Cardiac muscle cell (in vitro differentiated cells and primary cell): ENCODE measurements at regions not wholly inside any gene's neighbourhood (a gene's known extent, or its start where the extent isn't known, plus 50 kb on each side); places are given as distances from the start of the nearest gene placed in this dataset.

ENCODE experiments used
- DNase-seq, 2 donors: peaks; one replicate each; pipeline versions ENCODE4 v3.0.0 to v3.0.0-alpha.2; 2010 to 2017; ENCODE audit warnings: low read depth in 1 of 2, low spot score in 1 of 2
- H3K27ac ChIP-seq: fragments of 200-600 bp; sonication (generic); 2 replicates; pipeline ENCODE4 v1.5.1; 2016
- H3K27me3 ChIP-seq: fragments of 200-600 bp; sonication (generic); 2 replicates; pipeline ENCODE4 v1.6.0; 2016; ENCODE audit warnings: control low read depth
- H3K36me3 ChIP-seq: fragments of 200-600 bp; sonication (generic); 2 replicates; pipeline ENCODE4 v1.5.1; 2016; ENCODE audit warnings: control low read depth
- H3K4me1 ChIP-seq: fragments of 200-600 bp; sonication (generic); 2 replicates; pipeline ENCODE4 v1.8.1; 2017; ENCODE audit warnings: low read depth, mild to moderate bottlenecking, mixed run types
- H3K4me3 ChIP-seq: fragments of 200-600 bp; sonication (generic); 2 replicates; pipeline ENCODE4 v1.5.1; 2016; ENCODE audit warnings: mild to moderate bottlenecking
- H3K9me3 ChIP-seq: fragments of 200-600 bp; sonication (generic); 2 replicates; pipeline ENCODE4 v1.5.1; 2017; ENCODE audit warnings: low read depth, mild to moderate bottlenecking, control low read depth
- TF ChIP-seq, protein P1 (sequence below): IDR thresholded peaks from 2 replicates; pipeline ENCODE4 v1.5.1; 2012; ENCODE audit warnings: low read depth, mild to moderate bottlenecking, low read length

DNA sequence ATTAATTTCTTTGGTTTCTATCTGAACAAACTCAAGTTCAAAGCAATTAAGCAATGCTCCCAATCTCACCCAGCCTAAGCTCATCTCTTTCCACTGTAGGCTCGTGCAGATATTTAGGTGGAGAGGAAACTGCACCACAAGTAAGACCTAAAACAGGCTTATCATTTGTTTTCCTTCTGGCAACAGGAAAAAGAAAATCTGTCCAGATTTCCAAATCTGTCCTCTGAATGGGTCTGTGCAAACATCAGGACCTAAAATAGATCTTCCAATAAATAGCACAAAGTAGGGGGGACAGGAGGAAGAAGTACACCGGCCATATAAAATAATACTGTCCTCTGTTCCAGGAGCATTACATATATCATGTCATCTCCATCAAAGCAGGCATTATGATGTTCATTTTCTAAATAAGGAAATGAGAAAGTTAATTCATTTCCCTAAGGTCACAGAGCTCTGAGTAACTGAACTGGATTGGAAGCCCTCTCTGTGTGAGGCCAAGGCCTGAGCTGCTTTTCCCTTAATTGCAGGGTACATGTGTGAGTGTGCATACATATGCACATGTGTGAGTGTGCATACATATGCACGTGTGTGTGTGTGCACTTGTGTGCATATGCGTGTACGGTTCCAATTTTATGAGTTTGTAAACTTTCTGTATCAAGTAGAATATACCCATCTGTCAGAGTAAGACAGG, 92.8 kb upstream of the PARD3 start:
- H3K4me1 ChIP-seq = no peaks in the 10 kb centered on the region
- no peak for DNase-seq
- H3K9me3 ChIP-seq = no peaks in the 10 kb centered on the region
- H3K4me3 ChIP-seq = no peak overlapping the region
- TF ChIP-seq, protein P1, sequence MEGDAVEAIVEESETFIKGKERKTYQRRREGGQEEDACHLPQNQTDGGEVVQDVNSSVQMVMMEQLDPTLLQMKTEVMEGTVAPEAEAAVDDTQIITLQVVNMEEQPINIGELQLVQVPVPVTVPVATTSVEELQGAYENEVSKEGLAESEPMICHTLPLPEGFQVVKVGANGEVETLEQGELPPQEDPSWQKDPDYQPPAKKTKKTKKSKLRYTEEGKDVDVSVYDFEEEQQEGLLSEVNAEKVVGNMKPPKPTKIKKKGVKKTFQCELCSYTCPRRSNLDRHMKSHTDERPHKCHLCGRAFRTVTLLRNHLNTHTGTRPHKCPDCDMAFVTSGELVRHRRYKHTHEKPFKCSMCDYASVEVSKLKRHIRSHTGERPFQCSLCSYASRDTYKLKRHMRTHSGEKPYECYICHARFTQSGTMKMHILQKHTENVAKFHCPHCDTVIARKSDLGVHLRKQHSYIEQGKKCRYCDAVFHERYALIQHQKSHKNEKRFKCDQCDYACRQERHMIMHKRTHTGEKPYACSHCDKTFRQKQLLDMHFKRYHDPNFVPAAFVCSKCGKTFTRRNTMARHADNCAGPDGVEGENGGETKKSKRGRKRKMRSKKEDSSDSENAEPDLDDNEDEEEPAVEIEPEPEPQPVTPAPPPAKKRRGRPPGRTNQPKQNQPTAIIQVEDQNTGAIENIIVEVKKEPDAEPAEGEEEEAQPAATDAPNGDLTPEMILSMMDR = no peak
- H3K36me3 ChIP-seq = no peaks in the 10 kb centered on the region
- H3K27ac ChIP-seq = no peak overlapping the region
- H3K27me3 ChIP-seq = no peaks in the 10 kb centered on the region

DNA sequence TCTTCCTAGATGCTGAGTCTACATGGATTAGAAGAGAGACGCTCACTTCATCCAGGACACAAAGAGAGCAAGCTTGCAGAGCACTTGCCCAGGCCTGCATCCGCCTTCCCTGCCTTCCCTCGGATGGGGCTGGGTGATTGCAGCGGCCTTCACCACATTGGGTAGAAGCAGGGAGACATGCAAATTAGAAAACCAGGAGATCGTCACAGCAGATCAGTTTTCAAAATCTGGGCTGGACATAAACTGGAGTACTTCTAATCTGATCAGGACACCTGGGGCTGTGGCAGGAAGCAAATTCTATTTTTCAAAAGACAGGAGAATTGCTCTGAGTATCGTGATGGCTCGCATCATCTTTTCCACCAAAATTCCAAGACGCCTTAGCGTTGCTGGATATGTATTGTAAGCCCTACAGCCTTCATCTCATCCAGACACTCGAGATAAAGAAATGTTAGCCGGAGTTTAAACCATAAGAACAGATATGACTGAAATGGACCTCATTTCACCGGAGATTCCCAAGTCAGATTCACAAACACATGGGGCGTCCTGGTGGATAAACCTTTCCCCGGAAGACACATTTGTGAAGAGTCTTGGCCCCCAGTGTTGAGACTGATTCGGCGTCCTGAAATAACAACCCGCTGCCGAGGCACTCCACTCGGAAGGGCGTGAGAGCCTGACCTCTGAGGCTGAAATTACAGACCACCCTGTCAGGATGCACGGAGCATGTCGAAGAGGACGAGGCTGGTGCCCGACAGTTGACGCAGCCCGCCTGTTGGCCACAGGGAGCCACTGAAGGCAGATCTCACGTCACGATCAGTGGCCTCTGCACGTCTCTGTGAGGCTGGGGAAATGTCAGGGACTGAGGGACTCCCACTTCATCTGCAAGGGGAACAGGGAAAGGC, 91.2 kb upstream of the PARD3 start:
- TF ChIP-seq, protein P1 = no peak
- no peak overlapping the region for H3K27ac ChIP-seq

DNA sequence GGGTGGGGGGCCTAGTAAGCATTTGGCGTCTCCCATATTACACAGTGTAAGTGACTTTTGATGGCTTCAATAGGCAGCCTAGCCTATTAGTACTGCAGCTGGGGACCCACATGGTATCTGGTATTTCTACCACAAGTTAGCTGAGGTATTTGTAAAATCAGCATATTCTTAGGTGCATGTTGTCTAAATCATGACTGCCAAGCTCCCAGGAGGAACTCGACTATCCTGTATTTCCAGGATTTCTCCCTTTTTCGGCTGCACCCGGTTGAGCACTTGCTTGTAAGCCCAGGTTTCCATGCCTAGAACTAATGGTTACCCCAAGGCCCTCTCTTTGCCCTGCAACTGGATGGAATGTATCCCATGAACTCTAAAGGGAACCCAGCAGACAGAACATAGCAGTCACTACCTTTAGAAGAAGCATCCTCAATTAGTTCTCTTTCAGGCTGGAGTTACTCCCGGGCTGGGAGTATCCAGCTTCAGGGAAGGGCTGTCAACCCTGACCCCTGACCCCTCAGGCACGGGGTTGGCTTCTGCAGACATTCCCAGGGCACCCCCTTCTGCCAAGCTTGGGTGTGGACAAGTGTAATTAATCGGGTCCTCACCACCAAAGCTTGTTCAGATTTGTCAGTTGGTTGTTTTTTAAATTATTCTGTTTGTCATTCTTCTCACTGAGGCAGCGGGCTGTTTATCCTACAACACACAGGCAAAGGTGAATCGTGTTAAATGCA, 90.3 kb upstream of the PARD3 start:
- Histone ChIP-seq H3K4me1 (no peaks in the 10 kb centered on the region), H3K4me3 (no peak overlapping the region), H3K27me3 (no peaks in the 10 kb centered on the region), H3K27ac (no peak overlapping the region), H3K36me3 (no peaks in the 10 kb centered on the region), H3K9me3 (no peaks in the 10 kb centered on the region)
- TF ChIP-seq, protein P1 = no peak
- no peak for DNase-seq

More for the DNA sequence above, 91.2 kb upstream of the PARD3 start:
- Histone ChIP-seq H3K36me3 (no peaks in the 10 kb centered on the region), H3K4me3 (no peak overlapping the region), H3K9me3 (no peaks in the 10 kb centered on the region), H3K27me3 (no peaks in the 10 kb centered on the region), H3K4me1 (no peaks in the 10 kb centered on the region)
- peak; percentile 22 to 42 for DNase-seq

DNA sequence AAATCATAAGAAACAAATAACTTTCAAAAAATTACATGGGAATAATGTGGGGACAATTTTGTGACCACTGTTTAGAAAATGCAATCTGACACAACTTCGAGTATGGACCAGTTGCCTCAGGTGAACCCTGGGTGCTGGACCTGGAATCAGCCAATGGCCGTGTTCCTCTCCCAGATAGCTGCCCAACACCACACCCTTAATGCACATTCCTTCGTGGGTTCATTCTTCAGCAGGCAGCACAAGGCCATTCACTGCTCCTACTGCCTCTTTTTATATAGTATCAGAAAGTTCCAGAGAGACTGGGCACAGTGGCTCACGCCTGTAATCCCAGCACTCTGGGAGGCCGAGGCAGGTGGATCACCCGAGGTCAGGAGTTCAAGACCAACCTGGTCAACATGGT, 89.1 kb upstream of the PARD3 start:
- no peaks in the 10 kb centered on the region for H3K4me1 ChIP-seq

DNA sequence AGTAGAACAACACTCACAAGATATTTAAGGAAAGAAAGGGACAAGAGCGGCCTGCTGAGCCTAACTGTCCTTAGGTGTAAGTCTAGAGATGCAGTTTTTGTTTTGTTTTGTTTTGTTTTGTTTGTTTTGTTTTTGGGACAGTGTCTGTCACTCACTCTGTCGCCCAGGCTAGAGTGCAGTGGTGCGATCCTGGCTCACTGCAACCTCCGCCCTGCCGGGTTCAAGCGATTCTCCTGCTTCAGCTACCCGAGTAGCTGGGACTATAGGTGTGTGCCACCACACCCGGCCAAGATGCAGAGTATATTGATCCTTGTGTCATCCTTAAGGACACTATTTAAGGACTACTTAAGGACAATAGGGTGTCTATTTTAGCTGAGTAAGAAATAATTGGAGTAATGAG, 84.1 kb upstream of the PARD3 start:
- no peaks in the 10 kb centered on the region for H3K36me3 ChIP-seq
- no peaks in the 10 kb centered on the region for H3K4me1 ChIP-seq
- no peaks in the 10 kb centered on the region for H3K27me3 ChIP-seq
- no peak overlapping the region for H3K4me3 ChIP-seq
- no peak overlapping the region for H3K27ac ChIP-seq
- no peaks in the 10 kb centered on the region for H3K9me3 ChIP-seq
- DNase-seq = no peak
- TF ChIP-seq, protein P1 = no peak

More for the DNA sequence above, 89.1 kb upstream of the PARD3 start:
- no peak for DNase-seq
- Histone ChIP-seq H3K4me3 (no peak overlapping the region), H3K36me3 (no peaks in the 10 kb centered on the region), H3K27me3 (no peaks in the 10 kb centered on the region), H3K27ac (no peak overlapping the region), H3K9me3 (no peaks in the 10 kb centered on the region)
- TF ChIP-seq, protein P1 = no peak
